Adrenal gland (tissue), 5 donors: ENCODE measurements at regions not wholly inside any gene's neighbourhood (a gene's known extent, or its start where the extent isn't known, plus 50 kb on each side); places are given as distances from the start of the nearest gene placed in this dataset.

ENCODE experiments used
- CTCF ChIP-seq, 6 experiments: fragments of 450-650 bp in 4 of 6; fragments of 200-600 bp in 2 of 6; sonication (generic) in 1 of 6; IDR thresholded peaks; 1 replicate in 5 of 6; 2 replicates in 1 of 6; pipeline versions ENCODE4 v1.5.1 to v1.8.0; 2016 to 2021; ENCODE audit warnings: antibody characterized with exemption in 6 of 6, mild to moderate bottlenecking in 2 of 6, moderate library complexity in 1 of 6
- POLR2A ChIP-seq, 2 donors: fragments of 450-650 bp; IDR thresholded peaks; one replicate each; pipeline ENCODE4 v1.6.1; 2017; ENCODE audit warnings: antibody characterized with exemption in 2 of 2, mild to moderate bottlenecking in 2 of 2, moderate library complexity in 1 of 2
- donor health status: DM: no; HTN: no; CAD: no.

- TF ChIP-seq CTCF (IDR thresholded peaks at IDR 0.05): no peak
- TF ChIP-seq POLR2A (IDR thresholded peaks at IDR 0.05): no peak
Measured at GRCh38 chr12:85425926-85426325, 145.9 kb downstream of the ALX1 start.
